Endothelial cell of umbilical vein (primary cell): ENCODE measurements at regions not wholly inside any gene's neighbourhood (a gene's known extent, or its start where the extent isn't known, plus 50 kb on each side); places are given as distances from the start of the nearest gene placed in this dataset.

ENCODE experiments used
- BruUV-seq: library from RNA; stranded (reverse); fragments of 400-500 nt; replicated peaks from 2 replicates; lab custom pipeline; 2021; lab: Mats Ljungman, UMichigan
- CTCF ChIA-PET: fragments of 300-600, 350-600 bp; sonication (Branson Sonifier 250); formaldehyde crosslinking; loops from one replicate; lab custom pipeline; 2021; ENCODE audit warnings: antibody characterized with exemption, inconsistent platforms; lab: Charles Lee
- POLR2A ChIA-PET: fragments of 300-600, 350-600 bp; sonication (Branson Sonifier 250); formaldehyde crosslinking; loops from one replicate; lab custom pipeline; 2021; ENCODE audit warnings: antibody characterized with exemption, inconsistent platforms; lab: Charles Lee
- DNase-seq: peaks from one replicate; pipeline ENCODE4 v3.0.0-alpha.2; 2011; ENCODE audit warnings: low read depth, low spot score
- FAIRE-seq: peaks from 2 replicates; lab custom pipeline; 2011; peaks lifted over from hg19 to GRCh38; lab: Jason Lieb, UNC
- H2AFZ ChIP-seq: 2 replicates; pipeline ENCODE4 v1.6.0; 2012; ENCODE audit warnings: low read depth, low read length, control low read depth, inconsistent platforms
- H3K27ac ChIP-seq: 2 replicates; pipeline ENCODE4 v1.5.1; 2011; ENCODE audit warnings: low read depth, mild to moderate bottlenecking, control low read depth, low read length, moderate library complexity; ENCODE audit not compliant: insufficient read depth
- H3K27me3 ChIP-seq, 2 experiments: 2 replicates each; pipeline versions ENCODE4 v1.6.0 to v1.6.1; 2011; ENCODE audit warnings: low read length in 2 of 2, mixed read lengths in 1 of 2; ENCODE audit not compliant: control insufficient read depth in 2 of 2, insufficient read depth in 2 of 2
- H3K36me3 ChIP-seq, 2 experiments: 2 replicates in 1 of 2; 3 replicates in 1 of 2; pipeline ENCODE4 v1.5.1; 2011; ENCODE audit warnings: low read length in 2 of 2, mild to moderate bottlenecking in 1 of 2, moderate library complexity in 1 of 2; ENCODE audit not compliant: control insufficient read depth in 2 of 2, insufficient read depth in 2 of 2; ENCODE audit errors: extremely low read depth in 1 of 2
- H3K4me1 ChIP-seq: 3 replicates; pipeline ENCODE4 v1.5.1; 2011; ENCODE audit warnings: mild to moderate bottlenecking, low read length; ENCODE audit not compliant: control insufficient read depth, insufficient read depth; ENCODE audit errors: extremely low read depth
- H3K4me2 ChIP-seq: 2 replicates; pipeline ENCODE4 v1.6.1; 2011; ENCODE audit warnings: low read length, control low read depth, mixed read lengths; ENCODE audit not compliant: insufficient read depth
- H3K4me3 ChIP-seq, 3 experiments: fragments of 200-600 bp in 1 of 3; sonication (generic), shearing (Covaris generic) in 1 of 3; replicated peaks in 1 of 3; 2 replicates each; pipeline ENCODE4 v1.5.1; 2011 to 2016; ENCODE audit warnings: control low read depth in 3 of 3, low read length in 3 of 3, mild to moderate bottlenecking in 2 of 3, inconsistent platforms in 1 of 3, low read depth in 1 of 3, moderate library complexity in 1 of 3; ENCODE audit not compliant: insufficient read depth in 1 of 3
- H3K79me2 ChIP-seq: 2 replicates; pipeline ENCODE4 v1.6.0; 2012; ENCODE audit warnings: low read length, inconsistent platforms; ENCODE audit not compliant: control insufficient read depth, insufficient read depth
- H3K9ac ChIP-seq: replicated peaks from 2 replicates; pipeline ENCODE3; 2011; ENCODE audit warnings: low read length, control low read depth; ENCODE audit not compliant: insufficient read depth; ENCODE audit errors: extremely low read depth
- H3K9me1 ChIP-seq: replicated peaks from 3 replicates; pipeline ENCODE4 v1.6.0; 2011; ENCODE audit warnings: mild to moderate bottlenecking, low read length; ENCODE audit not compliant: control insufficient read depth, insufficient read depth; ENCODE audit errors: extremely low read depth
- H3K9me3 ChIP-seq: replicated peaks from 2 replicates; pipeline ENCODE4 v1.5.1; 2012; ENCODE audit warnings: low read length, inconsistent platforms; ENCODE audit not compliant: control insufficient read depth, insufficient read depth
- H4K20me1 ChIP-seq: replicated peaks from 2 replicates; pipeline ENCODE3; 2011; ENCODE audit warnings: mild to moderate bottlenecking, low read length; ENCODE audit not compliant: control insufficient read depth, insufficient read depth; ENCODE audit errors: extremely low read depth
- CTCF ChIP-seq, 2 donors: IDR thresholded peaks; 1 replicate in 1 of 2; 2 replicates in 1 of 2; pipeline ENCODE4 v1.5.1; 2011; ENCODE audit warnings: low read length in 2 of 2, mild to moderate bottlenecking in 2 of 2, moderate library complexity in 2 of 2, control low read depth in 1 of 2, inconsistent platforms in 1 of 2, low read depth in 1 of 2; ENCODE audit not compliant: insufficient read depth in 1 of 2; ENCODE audit errors: extremely low read depth in 1 of 2
- EZH2 ChIP-seq: IDR thresholded peaks from 2 replicates; pipeline ENCODE4 v1.6.1; 2012; ENCODE audit warnings: borderline replicate concordance, low read depth, mild to moderate bottlenecking, moderate library complexity, low read length, inconsistent platforms; ENCODE audit not compliant: severe bottlenecking
- FOS ChIP-seq: IDR thresholded peaks from 2 replicates; pipeline ENCODE4 v1.6.1; 2011; ENCODE audit warnings: mild to moderate bottlenecking, low read length, moderate library complexity, borderline replicate concordance; ENCODE audit not compliant: insufficient read depth
- GATA2 ChIP-seq: IDR thresholded peaks from 2 replicates; pipeline ENCODE4 v1.7.0; 2011; ENCODE audit warnings: low read depth, mild to moderate bottlenecking, moderate library complexity, mixed read lengths, low read length; ENCODE audit not compliant: insufficient read length, insufficient read depth
- JUN ChIP-seq: IDR thresholded peaks from 2 replicates; pipeline ENCODE4 v1.6.1; 2011; ENCODE audit warnings: borderline replicate concordance, low read depth; ENCODE audit not compliant: insufficient read length, insufficient read depth
- MAX ChIP-seq: IDR thresholded peaks from 2 replicates; pipeline ENCODE4 v1.6.1; 2011; ENCODE audit not compliant: insufficient read depth, insufficient read length
- MYC ChIP-seq: IDR thresholded peaks from one replicate; pipeline ENCODE4 v1.6.1; 2011; ENCODE audit warnings: mild to moderate bottlenecking, low read depth, low read length
- POLR2A ChIP-seq: IDR thresholded peaks from 2 replicates; pipeline ENCODE4 v1.6.1; 2012; ENCODE audit warnings: low read depth, mild to moderate bottlenecking, control low read depth, low read length
- POLR2AphosphoS5 ChIP-seq: IDR thresholded peaks from 2 replicates; pipeline ENCODE4 v1.6.1; 2012; ENCODE audit warnings: low read depth, mild to moderate bottlenecking, control low read depth, low read length, moderate library complexity; ENCODE audit not compliant: insufficient read depth
- dilution Hi-C: fragments of 300-500 bp; cut with MboI; formaldehyde crosslinking; loops from one replicate; pipeline ENCODE4 v1.15.0; 2019; ENCODE audit warnings: low sequenced_read_pairs; ENCODE audit not compliant: extremely low pct_ligation_motif_present
- intact Hi-C: fragments of 100-400 bp; cut with micrococcal nuclease; formaldehyde crosslinking; loops from one replicate; pipeline ENCODE4 v1.10.0; 2022

GRCh38 chr3:118479376-118479775 lies 555.3 kb downstream of the IGSF11 start:
- Histone ChIP-seq H3K4me1 (no peaks in the 10 kb centered on the region), H3K79me2 (no peaks in the 10 kb centered on the region), H3K9me3 (peaks cover 2% of the 10 kb centered on the region), H3K4me3 (no peak overlapping the region), H3K9me1 (no peaks in the 10 kb centered on the region), H4K20me1 (no peaks in the 10 kb centered on the region), H3K27ac (no peak overlapping the region), H3K36me3 (no peaks in the 10 kb centered on the region), H3K4me2 (no peak overlapping the region), H3K9ac (no peak overlapping the region), H3K27me3 (no peaks in the 10 kb centered on the region), H2AFZ (no peak overlapping the region)
- POLR2A ChIA-PET, result no interaction called here
- intact Hi-C loops (no loop called here), dilution Hi-C loops (no loop called here)
- no peak for TF ChIP-seq CTCF (IDR thresholded peaks at IDR 0.05; ENCODE audit: extremely low read depth in 1 of 2, insufficient read depth in 1 of 2, low read depth in 1 of 2, low read length in 2 of 2)
- TF ChIP-seq EZH2, result no peak
- no peak for TF ChIP-seq POLR2AphosphoS5
- TF ChIP-seq MYC, result no peak
- TF ChIP-seq JUN, result no peak
- TF ChIP-seq FOS, result no peak
- TF ChIP-seq GATA2, result no peak
- no peak for TF ChIP-seq POLR2A
- no peak for TF ChIP-seq MAX
- DNase-seq, result no peak
- no TSS peak for BruUV-seq
- no peak for FAIRE-seq
- CTCF ChIA-PET, result no interaction called here
